CD4-positive, alpha-beta T cell treated with Interleukin-6 for 4 hours (primary cell): ENCODE measurements at regions not wholly inside any gene's neighbourhood (a gene's known extent, or its start where the extent isn't known, plus 50 kb on each side); places are given as distances from the start of the nearest gene placed in this dataset.
A peak's percentile ranks its signal among the peaks of the same experiment; 100 is the strongest.
"Not testable (repeated sequence)": the region's sequence is repeated elsewhere in the genome, so short reads cannot be mapped to it uniquely, and the experiment has no call there.

Experiments
- DNase-seq: peaks from one replicate; pipeline ENCODE4 v3.0.0-alpha.2; 2020; ENCODE audit warnings: mixed read lengths

GRCh38 chr3:67941433-67942030 is 287.1 kb upstream of the SUCLG2 start:
- DNase-seq: no peak

GRCh38 chr3:67940210-67940952 is 286.0 kb upstream of the SUCLG2 start:
- DNase-seq: no peak

- DNase-seq: no peak
Measured at GRCh38 chr3:67937498-67938118, 283.2 kb upstream of the SUCLG2 start.

- DNase-seq: not testable (repeated sequence)
Measured at GRCh38 chr3:67930394-67930793, 276.0 kb upstream of the SUCLG2 start.

GRCh38 chr3:67923796-67924195 is 269.4 kb upstream of the SUCLG2 start:
- DNase-seq: no peak

GRCh38 chr3:67920969-67921368 is 266.6 kb upstream of the SUCLG2 start:
- no peak for DNase-seq

- DNase-seq: no peak
Measured at GRCh38 chr3:67920311-67920710, 265.9 kb upstream of the SUCLG2 start.

GRCh38 chr3:67916353-67916752 is 261.9 kb upstream of the SUCLG2 start:
- no peak for DNase-seq

- no peak for DNase-seq
Measured at GRCh38 chr3:67907735-67908134, 253.3 kb upstream of the SUCLG2 start.

GRCh38 chr3:67906261-67906660 is 251.8 kb upstream of the SUCLG2 start:
- no peak for DNase-seq

- DNase-seq: peak; percentile 15
Measured at GRCh38 chr3:67901681-67902080, 247.3 kb upstream of the SUCLG2 start.

- DNase-seq: no peak
Measured at GRCh38 chr3:67898916-67899315, 244.5 kb upstream of the SUCLG2 start.

- no peak for DNase-seq
Measured at GRCh38 chr3:67897351-67898336, 243.2 kb upstream of the SUCLG2 start.

GRCh38 chr3:67896130-67896529 is 241.7 kb upstream of the SUCLG2 start:
- DNase-seq: no peak

GRCh38 chr3:67894510-67894909 is 240.1 kb upstream of the SUCLG2 start:
- no peak for DNase-seq

- DNase-seq: no peak
Measured at GRCh38 chr3:67884345-67884744, 229.9 kb upstream of the SUCLG2 start.

GRCh38 chr3:67883766-67884165 is 229.4 kb upstream of the SUCLG2 start:
- no peak for DNase-seq

- no peak for DNase-seq
Measured at GRCh38 chr3:67882981-67883380, 228.6 kb upstream of the SUCLG2 start.

- no peak for DNase-seq
Measured at GRCh38 chr3:67876261-67876660, 221.8 kb upstream of the SUCLG2 start.

- no peak for DNase-seq
Measured at GRCh38 chr3:67875858-67876257, 221.4 kb upstream of the SUCLG2 start.

- DNase-seq: no peak
Measured at GRCh38 chr3:67875338-67875737, 220.9 kb upstream of the SUCLG2 start.

GRCh38 chr3:67870477-67870876 is 216.1 kb upstream of the SUCLG2 start:
- DNase-seq: no peak

GRCh38 chr3:67866571-67866970 is 212.2 kb upstream of the SUCLG2 start:
- DNase-seq: no peak
